Activated T-cell treated with anti-CD3 and anti-CD28 coated beads, Interleukin-2, amount 50 U/mL, for 48 hours (primary cell): ENCODE measurements at regions not wholly inside any gene's neighbourhood (a gene's known extent, or its start where the extent isn't known, plus 50 kb on each side); places are given as distances from the start of the nearest gene placed in this dataset.

Source experiments
- DNase-seq, 2 experiments: peaks; one replicate each; pipeline ENCODE4 v3.0.0-alpha.2; 2020

- DNase-seq, result no peak
Measured at GRCh38 chr11:80627364-80627763, 1186.5 kb upstream of the TENM4 start.

DNA sequence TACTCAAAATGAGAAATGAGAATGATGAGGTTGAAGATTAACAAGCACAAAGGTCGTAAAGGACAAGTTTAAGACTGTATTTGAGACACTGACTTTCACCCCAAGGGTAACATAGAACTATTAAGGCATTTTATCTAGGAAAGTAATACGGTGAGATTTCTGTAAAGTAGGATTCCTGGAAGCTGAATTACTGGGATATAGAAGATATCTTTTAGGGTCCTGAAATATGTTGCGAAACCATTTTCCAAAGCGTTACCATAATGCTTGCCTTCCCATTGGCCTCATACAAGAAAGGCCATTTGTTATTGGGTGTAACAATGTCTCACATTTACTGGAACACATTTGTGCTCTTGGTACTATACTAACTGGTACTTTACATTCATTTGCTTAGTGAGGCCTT lies 1185.9 kb upstream of the TENM4 start:
- no peak for DNase-seq

GRCh38 chr11:80625563-80625962 lies 1184.7 kb upstream of the TENM4 start:
- no peak for DNase-seq

DNA sequence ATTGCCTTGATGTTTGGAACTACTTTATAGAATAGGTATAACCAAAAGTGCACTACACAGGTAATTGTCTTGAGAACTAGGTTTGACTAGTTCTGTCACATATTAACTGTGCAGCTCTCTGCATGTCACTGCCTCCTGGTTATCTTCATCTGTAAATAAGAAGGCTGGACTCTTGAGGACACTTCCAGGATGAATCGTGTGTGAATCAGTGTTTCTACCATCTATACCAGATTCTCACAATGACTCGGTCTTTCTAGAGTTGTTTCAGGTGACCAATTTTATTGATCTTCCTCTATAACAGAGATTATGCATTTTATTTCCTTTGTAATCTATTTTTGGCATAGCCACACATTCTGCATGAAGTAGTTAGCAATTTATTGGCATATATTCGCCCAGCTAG lies 1181.0 kb upstream of the TENM4 start:
- no peak for DNase-seq

DNA sequence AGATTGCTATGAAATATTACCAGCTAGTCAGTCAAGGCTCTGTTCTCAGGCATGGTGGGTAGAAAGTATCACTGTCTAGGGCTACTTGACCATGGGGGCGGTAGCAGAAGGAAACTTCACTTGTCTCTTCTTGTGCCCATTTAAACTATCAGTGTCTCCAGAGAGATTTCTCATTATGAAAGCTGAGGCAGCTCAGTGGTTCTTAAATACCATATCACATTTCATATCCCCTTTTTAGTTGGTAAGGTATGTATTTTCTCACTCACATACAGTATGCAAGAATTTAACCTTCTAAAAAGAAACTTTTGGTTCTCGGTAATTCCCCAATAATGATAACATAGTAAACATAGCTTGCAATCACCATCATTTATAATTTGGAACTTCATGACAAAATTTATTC lies 1180.0 kb upstream of the TENM4 start:
- no peak for DNase-seq

- no peak for DNase-seq
Measured at GRCh38 chr11:80617156-80617555, 1176.3 kb upstream of the TENM4 start.

GRCh38 chr11:80616070-80616800 lies 1175.4 kb upstream of the TENM4 start:
- DNase-seq, result no peak

DNA sequence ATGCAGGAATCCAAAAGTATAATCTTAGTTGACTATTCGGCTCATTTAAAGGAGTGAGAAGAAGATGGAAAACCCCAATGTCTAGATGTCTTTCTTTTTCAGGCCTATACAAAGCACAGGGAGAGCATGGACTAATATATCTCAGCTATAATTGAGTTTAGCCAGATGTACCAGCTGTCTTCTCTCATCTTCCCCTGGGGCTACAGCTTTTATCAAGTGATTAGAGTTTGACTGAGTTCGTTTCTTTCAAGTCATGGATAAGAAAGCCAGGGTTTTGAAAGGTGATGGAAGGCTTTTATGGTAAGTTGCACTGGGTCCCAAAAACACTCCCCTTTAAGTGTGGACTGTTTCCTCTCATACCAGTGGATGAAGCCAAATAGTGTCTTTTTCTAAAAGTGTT lies 1172.8 kb upstream of the TENM4 start:
- no peak for DNase-seq

GRCh38 chr11:80610516-80610915 lies 1169.7 kb upstream of the TENM4 start:
- DNase-seq, result no peak

GRCh38 chr11:80603472-80603871 lies 1162.6 kb upstream of the TENM4 start:
- no peak for DNase-seq

DNA sequence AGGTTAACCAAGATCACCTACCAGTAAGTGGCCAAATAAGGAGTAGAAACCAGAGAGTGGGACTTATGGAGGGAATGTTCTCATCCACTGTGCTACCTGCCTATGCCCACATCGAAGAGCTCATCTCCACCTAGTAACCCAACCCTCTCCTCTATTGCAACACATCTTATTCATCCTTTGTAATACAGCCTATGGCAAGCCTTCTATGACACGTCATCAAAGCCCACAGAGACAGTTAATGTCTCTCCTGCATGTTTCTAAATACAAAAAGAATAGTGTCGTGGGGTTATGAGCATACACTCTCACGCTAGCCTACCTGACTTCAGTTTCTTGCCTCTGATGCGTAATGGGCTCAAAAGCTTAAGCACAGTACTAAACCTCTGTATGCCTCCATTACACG lies 1158.1 kb upstream of the TENM4 start:
- no peak for DNase-seq

GRCh38 chr11:80596291-80596810 lies 1155.5 kb upstream of the TENM4 start:
- DNase-seq, result no peak

GRCh38 chr11:80595011-80595410 lies 1154.2 kb upstream of the TENM4 start:
- DNase-seq, result no peak

DNA sequence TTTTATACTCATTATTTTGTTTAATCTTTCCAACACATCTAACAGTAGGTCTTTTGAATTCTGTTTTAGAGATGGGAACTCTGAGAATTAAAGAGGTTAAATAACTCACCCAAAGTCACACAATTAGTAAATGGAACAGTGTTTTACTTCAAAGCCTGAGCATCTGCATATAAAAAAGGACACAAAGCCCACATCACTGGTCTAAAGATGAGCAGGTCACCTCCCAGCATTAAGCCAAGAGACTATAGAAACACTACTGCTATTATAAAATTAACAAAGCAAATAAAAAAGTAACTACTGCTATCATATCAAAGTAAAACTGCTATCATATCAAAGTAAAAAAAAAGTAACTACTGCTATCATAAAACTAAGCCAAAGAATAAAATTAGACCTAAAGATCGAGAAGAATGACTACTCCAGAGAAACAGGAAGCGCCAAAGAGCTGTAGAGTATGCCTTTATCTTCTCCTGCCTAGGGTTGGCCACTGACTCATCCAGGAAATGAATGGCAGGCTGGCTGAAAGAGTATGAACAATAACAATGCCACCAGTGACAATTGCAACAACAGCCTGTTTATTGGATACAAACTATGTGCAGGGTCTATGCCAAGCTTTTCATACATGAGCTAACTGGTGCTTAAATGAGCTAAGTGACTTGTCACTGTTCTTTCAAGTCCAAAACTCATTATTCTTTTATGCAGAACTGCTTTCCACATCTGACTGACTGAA lies 1153.0 kb upstream of the TENM4 start:
- no peak for DNase-seq

DNA sequence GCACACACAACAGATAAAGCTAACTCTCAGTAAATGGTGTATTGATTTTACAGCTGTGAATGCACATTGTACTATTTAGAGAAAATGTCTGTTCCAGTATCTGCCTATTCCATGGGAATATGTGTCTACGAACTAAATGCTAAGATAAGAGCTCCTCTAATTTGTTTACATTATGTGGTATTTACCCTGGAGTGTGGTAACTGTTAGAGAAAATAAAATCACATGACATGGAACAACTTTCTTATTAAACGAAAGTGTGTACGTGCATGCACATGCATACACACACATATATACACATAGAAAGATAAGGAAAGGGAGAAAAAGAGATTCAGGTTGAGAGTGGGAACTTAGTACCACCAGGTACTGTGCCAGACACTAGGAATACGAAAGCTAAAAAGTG lies 1151.7 kb upstream of the TENM4 start:
- DNase-seq, result no peak

DNA sequence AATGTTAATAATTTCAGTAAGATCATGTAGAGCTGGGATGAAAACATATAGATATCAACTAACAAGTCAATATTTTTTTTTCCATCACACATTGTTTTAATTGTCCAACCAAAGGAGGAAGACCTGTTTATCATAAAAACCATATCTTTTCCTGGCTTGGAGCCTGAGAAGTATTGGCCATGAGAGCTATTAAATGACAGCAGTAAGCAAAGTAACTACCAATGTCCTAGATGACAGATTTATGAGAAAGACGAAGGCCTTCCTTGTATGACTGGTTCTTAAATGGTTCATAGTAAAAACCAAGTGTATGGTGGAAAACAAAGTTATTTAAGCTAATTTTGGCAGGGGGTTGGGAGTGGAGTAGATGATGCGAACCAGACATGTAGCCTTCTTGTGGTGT lies 1147.1 kb upstream of the TENM4 start:
- no peak for DNase-seq

GRCh38 chr11:80586464-80586863 lies 1145.6 kb upstream of the TENM4 start:
- no peak for DNase-seq

GRCh38 chr11:80584661-80585060 lies 1143.8 kb upstream of the TENM4 start:
- DNase-seq, result no peak

- DNase-seq, result no peak
Measured at GRCh38 chr11:80569832-80570231, 1129.0 kb upstream of the TENM4 start.

GRCh38 chr11:80565231-80565630 lies 1124.4 kb upstream of the TENM4 start:
- DNase-seq, result no peak

GRCh38 chr11:80562523-80563125 lies 1121.8 kb upstream of the TENM4 start:
- DNase-seq, result no peak

DNA sequence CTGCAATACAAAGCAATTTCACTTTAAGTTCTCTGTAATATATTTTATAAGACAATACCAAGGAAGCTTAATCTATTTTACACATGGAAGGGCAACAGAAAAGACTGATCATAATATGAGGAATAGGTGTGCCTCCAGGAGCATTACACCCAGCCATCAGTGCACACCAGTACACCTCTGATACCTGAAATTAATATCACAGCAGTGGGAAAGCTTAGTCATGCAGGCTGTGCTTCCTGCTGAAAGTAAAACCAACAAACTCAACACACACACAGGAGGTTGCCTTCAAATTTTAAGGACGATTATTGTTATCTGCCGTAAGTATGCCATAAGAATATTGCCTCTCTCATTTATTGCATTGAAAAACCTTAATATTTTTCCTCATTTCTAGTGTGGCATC lies 1119.1 kb upstream of the TENM4 start:
- no peak for DNase-seq

DNA sequence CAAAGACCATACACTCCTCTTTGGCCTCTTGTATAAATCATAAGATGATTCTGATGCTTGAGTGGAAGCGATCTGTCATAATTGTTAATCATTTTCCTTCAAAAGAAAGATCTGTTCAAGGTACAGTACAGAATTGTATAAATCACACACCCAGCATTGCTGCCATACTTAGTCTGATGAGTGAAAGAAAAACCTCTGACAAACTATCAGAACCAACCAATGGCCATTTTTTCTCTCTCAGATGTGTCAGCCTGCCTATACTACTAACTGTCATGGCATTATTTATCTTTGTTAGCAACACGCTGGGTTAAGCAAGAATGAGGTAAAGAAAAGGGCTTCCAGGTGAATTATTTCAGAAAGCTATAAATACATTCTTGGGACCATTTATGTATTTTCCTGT lies 1112.7 kb upstream of the TENM4 start:
- DNase-seq, result no peak

DNA sequence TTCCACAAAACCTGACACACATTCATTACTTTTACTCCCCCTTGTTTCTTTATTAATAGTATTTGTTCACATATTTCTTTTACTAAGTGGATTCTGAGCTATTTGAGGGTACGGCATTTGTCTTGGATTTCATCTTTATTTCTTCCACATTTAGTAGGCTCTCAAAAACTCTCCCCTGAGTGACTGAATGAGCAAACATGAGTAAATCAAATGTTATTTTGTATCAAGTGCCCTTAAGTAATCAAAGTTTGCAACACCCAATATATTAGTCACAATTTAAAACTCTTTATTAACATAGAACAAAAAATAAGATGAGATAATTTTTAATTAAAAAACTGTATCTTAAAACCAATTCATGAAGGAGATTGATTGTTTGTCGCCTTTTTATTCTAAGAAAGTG lies 1101.9 kb upstream of the TENM4 start:
- DNase-seq, result no peak
